OCI-LY1 (cell line): ENCODE measurements at regions not wholly inside any gene's neighbourhood (a gene's known extent, or its start where the extent isn't known, plus 50 kb on each side); places are given as distances from the start of the nearest gene placed in this dataset.

Source experiments
- H2AFZ ChIP-seq: fragments of 200-600 bp; sonication (generic), shearing (Covaris generic); 2 replicates; pipeline ENCODE4 v1.6.0; 2014; ENCODE audit warnings: antibody characterized with exemption, mild to moderate bottlenecking, low read length
- H3F3A ChIP-seq: fragments of 200-600 bp; sonication (generic), shearing (Covaris generic); 2 replicates; pipeline ENCODE4 v1.6.0; 2014; ENCODE audit warnings: mild to moderate bottlenecking, antibody characterized with exemption, low read length, moderate library complexity; ENCODE audit not compliant: insufficient read depth
- H3K27ac ChIP-seq: fragments of 200-600 bp; sonication (generic); 2 replicates; pipeline ENCODE4 v1.5.1; 2014; ENCODE audit warnings: low read length, mixed run types, mild to moderate bottlenecking, low read depth; ENCODE audit not compliant: poor library complexity, severe bottlenecking
- H3K27me3 ChIP-seq: fragments of 200-600 bp; sonication (generic); 2 replicates; pipeline ENCODE4 v1.6.0; 2014; ENCODE audit warnings: antibody characterized with exemption, mild to moderate bottlenecking, low read length, moderate library complexity; ENCODE audit not compliant: insufficient read depth
- H3K36me3 ChIP-seq: fragments of 200-600 bp; sonication (generic); 2 replicates; pipeline ENCODE4 v1.6.1; 2014; ENCODE audit warnings: mild to moderate bottlenecking, antibody characterized with exemption, low read length, moderate library complexity, mixed read lengths; ENCODE audit not compliant: insufficient read depth
- H3K4me1 ChIP-seq: fragments of 200-600 bp; sonication (generic); 2 replicates; pipeline ENCODE4 v1.5.1; 2014; ENCODE audit warnings: mild to moderate bottlenecking, low read length, moderate library complexity; ENCODE audit not compliant: insufficient read depth, severe bottlenecking
- H3K4me2 ChIP-seq: fragments of 200-600 bp; sonication (generic), shearing (Covaris generic); 2 replicates; pipeline ENCODE4 v1.6.1; 2014; ENCODE audit warnings: low read length
- H3K4me3 ChIP-seq: fragments of 200-600 bp; sonication (generic); 2 replicates; pipeline ENCODE4 v1.5.1; 2014; ENCODE audit warnings: low read length, low read depth, mild to moderate bottlenecking, mixed read lengths; ENCODE audit not compliant: poor library complexity, severe bottlenecking
- H3K79me2 ChIP-seq: fragments of 200-600 bp; shearing (Covaris generic); 2 replicates; pipeline ENCODE4 v1.6.1; 2016; ENCODE audit warnings: mixed run types, low read length, mixed read lengths; ENCODE audit not compliant: insufficient read depth
- H3K9ac ChIP-seq: fragments of 200-600 bp; sonication (generic), shearing (Covaris generic); 2 replicates; pipeline ENCODE4 v1.6.1; 2014; ENCODE audit warnings: mild to moderate bottlenecking, low read length, mixed read lengths
- H3K9me2 ChIP-seq: fragments of 200-600 bp; sonication (generic), shearing (Covaris generic); 2 replicates; pipeline ENCODE4 v1.6.1; 2014; ENCODE audit warnings: low read depth, mild to moderate bottlenecking, low read length, mixed read lengths
- H3K9me3 ChIP-seq: fragments of 200-600 bp; shearing (Covaris generic); 2 replicates; pipeline ENCODE4 v1.6.1; 2014; ENCODE audit warnings: low read length, mixed read lengths
- H4K20me1 ChIP-seq: fragments of 200-600 bp; sonication (generic), shearing (Covaris generic); 2 replicates; pipeline ENCODE4 v1.6.0; 2016; ENCODE audit warnings: mild to moderate bottlenecking, low read length; ENCODE audit not compliant: insufficient read depth
- EZH2 ChIP-seq: fragments of 200-600 bp; sonication (generic), shearing (Covaris generic); IDR thresholded peaks from 2 replicates; pipeline ENCODE4 v1.8.0; 2017; ENCODE audit warnings: borderline replicate concordance, mixed run types, mild to moderate bottlenecking, antibody characterized with exemption, low read length, moderate library complexity, mixed read lengths
- TF ChIP-seq, protein P1 (sequence below): fragments of 200-600 bp; sonication (generic), shearing (Covaris generic); IDR thresholded peaks from 2 replicates; pipeline ENCODE4 v1.5.1; 2017; ENCODE audit warnings: mild to moderate bottlenecking, antibody characterized with exemption, low read length, moderate library complexity, mixed read lengths

- H3K9ac ChIP-seq, result no peak overlapping the region
- H2AFZ ChIP-seq, result no peak overlapping the region
- no peaks in the 10 kb centered on the region for H3K9me3 ChIP-seq
- H3K27ac ChIP-seq, result no peak overlapping the region
- H4K20me1 ChIP-seq, result no peaks in the 10 kb centered on the region
- no peaks in the 10 kb centered on the region for H3K36me3 ChIP-seq
- no peaks in the 10 kb centered on the region for H3K79me2 ChIP-seq
- no peak overlapping the region for H3K4me2 ChIP-seq
- TF ChIP-seq, protein P1, sequence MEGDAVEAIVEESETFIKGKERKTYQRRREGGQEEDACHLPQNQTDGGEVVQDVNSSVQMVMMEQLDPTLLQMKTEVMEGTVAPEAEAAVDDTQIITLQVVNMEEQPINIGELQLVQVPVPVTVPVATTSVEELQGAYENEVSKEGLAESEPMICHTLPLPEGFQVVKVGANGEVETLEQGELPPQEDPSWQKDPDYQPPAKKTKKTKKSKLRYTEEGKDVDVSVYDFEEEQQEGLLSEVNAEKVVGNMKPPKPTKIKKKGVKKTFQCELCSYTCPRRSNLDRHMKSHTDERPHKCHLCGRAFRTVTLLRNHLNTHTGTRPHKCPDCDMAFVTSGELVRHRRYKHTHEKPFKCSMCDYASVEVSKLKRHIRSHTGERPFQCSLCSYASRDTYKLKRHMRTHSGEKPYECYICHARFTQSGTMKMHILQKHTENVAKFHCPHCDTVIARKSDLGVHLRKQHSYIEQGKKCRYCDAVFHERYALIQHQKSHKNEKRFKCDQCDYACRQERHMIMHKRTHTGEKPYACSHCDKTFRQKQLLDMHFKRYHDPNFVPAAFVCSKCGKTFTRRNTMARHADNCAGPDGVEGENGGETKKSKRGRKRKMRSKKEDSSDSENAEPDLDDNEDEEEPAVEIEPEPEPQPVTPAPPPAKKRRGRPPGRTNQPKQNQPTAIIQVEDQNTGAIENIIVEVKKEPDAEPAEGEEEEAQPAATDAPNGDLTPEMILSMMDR, result no peak
- TF ChIP-seq EZH2, result no peak
- H3K9me2 ChIP-seq, result no peaks in the 10 kb centered on the region
- H3F3A ChIP-seq, result no peaks in the 10 kb centered on the region
- no peak overlapping the region for H3K4me3 ChIP-seq
- H3K27me3 ChIP-seq, result no peaks in the 10 kb centered on the region
- H3K4me1 ChIP-seq, result no peaks in the 10 kb centered on the region
These were observed 447.0 kb upstream of the CDH4 start for GRCh38 chr20:60804918-60805630.

DNA sequence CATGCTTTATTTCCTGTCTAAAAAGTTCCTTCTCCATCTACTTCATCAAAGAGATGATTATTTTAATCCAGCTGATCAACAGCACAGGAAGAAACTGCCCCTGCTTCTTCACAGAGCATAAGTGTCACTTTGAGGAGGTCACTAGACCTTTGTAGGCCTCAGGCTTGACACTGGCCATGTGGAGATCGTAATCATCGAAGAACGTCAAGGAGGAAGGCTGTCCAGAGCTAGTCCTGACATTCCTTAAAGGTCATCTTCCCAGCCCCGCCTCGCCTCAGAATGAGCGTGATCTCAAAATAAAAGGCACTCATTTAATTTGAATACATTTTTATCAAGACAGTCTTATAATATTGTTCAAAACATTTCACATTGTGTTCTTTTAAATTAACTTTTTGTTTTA is 445.7 kb upstream of the CDH4 start:
- Histone ChIP-seq H3K27ac (no peak overlapping the region), H2AFZ (no peak overlapping the region), H3K79me2 (no peaks in the 10 kb centered on the region), H3F3A (no peaks in the 10 kb centered on the region), H3K9me2 (no peaks in the 10 kb centered on the region), H3K4me2 (no peak overlapping the region), H3K9me3 (no peaks in the 10 kb centered on the region), H3K4me3 (no peak overlapping the region), H4K20me1 (no peaks in the 10 kb centered on the region), H3K27me3 (no peaks in the 10 kb centered on the region), H3K36me3 (no peaks in the 10 kb centered on the region), H3K9ac (no peak overlapping the region), H3K4me1 (no peaks in the 10 kb centered on the region)
- TF ChIP-seq, protein P1, result no peak
- no peak for TF ChIP-seq EZH2

DNA sequence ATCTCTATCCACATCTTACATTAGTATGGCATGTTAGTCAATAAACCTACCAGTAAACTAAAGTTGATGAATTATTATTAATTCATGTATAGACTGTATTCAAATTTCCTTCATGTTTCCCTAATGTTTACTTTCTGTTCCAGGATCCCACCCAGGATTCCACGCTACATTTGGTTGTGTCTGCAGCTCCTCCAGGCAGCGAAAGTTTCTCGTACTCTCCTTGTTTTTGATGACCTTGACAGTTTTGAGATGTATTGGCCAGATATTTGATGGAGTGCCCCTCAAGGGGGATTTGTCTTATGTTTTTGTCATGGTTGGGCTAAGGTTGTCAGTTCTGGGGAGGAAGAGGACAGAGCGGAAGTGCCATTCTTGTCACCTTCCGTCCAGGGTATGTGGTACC is 445.2 kb upstream of the CDH4 start:
- no peaks in the 10 kb centered on the region for H3K79me2 ChIP-seq
- no peaks in the 10 kb centered on the region for H3K27me3 ChIP-seq
- no peaks in the 10 kb centered on the region for H3K9me2 ChIP-seq
- no peak overlapping the region for H3K9ac ChIP-seq
- H3K9me3 ChIP-seq, result no peaks in the 10 kb centered on the region
- no peaks in the 10 kb centered on the region for H4K20me1 ChIP-seq
- no peak overlapping the region for H2AFZ ChIP-seq
- no peak overlapping the region for H3K4me2 ChIP-seq
- no peaks in the 10 kb centered on the region for H3F3A ChIP-seq
- H3K27ac ChIP-seq, result no peak overlapping the region
- no peaks in the 10 kb centered on the region for H3K36me3 ChIP-seq
- TF ChIP-seq, protein P1, result no peak
- TF ChIP-seq EZH2, result no peak
- no peaks in the 10 kb centered on the region for H3K4me1 ChIP-seq
- no peak overlapping the region for H3K4me3 ChIP-seq
